NCI-H526 (cell line): ENCODE measurements at regions not wholly inside any gene's neighbourhood (a gene's known extent, or its start where the extent isn't known, plus 50 kb on each side); places are given as distances from the start of the nearest gene placed in this dataset.
"Not testable (repeated sequence)": the region's sequence is repeated elsewhere in the genome, so short reads cannot be mapped to it uniquely, and the experiment has no call there.

Experiments
- DNase-seq, 2 experiments: peaks; one replicate each; lab custom pipeline; 2025; lab: John Stamatoyannopoulos, UW

GRCh38 chr5:67934976-67935375, 280.6 kb upstream of the PIK3R1 start:
- no peak for DNase-seq

GRCh38 chr5:67925511-67925910, 290.0 kb upstream of the PIK3R1 start:
- DNase-seq: no peak

GRCh38 chr5:67921004-67921601, 294.5 kb upstream of the PIK3R1 start:
- no peak for DNase-seq

GRCh38 chr5:67919532-67919931, 296.0 kb upstream of the PIK3R1 start:
- not testable (repeated sequence) for DNase-seq

GRCh38 chr5:67917561-67917960, 298.0 kb upstream of the PIK3R1 start:
- DNase-seq: no peak

- DNase-seq: no peak
Measured at GRCh38 chr5:67910546-67910945, 305.0 kb upstream of the PIK3R1 start.

GRCh38 chr5:67908126-67908765, 307.3 kb upstream of the PIK3R1 start:
- DNase-seq: no peak

GRCh38 chr5:67904366-67904765, 311.2 kb upstream of the PIK3R1 start:
- no peak for DNase-seq

GRCh38 chr5:67903656-67904055, 311.9 kb upstream of the PIK3R1 start:
- DNase-seq: no peak

GRCh38 chr5:67903121-67903520, 312.4 kb upstream of the PIK3R1 start:
- DNase-seq: no peak

- DNase-seq: no peak
Measured at GRCh38 chr5:67902497-67902830, 313.1 kb upstream of the PIK3R1 start.

GRCh38 chr5:67901814-67902496, 313.6 kb upstream of the PIK3R1 start:
- DNase-seq: no peak

GRCh38 chr5:67900514-67900913, 315.0 kb upstream of the PIK3R1 start:
- no peak for DNase-seq

GRCh38 chr5:67897980-67898379, 317.6 kb upstream of the PIK3R1 start:
- peak in 1 of 2 experiments; percentile 18 for DNase-seq

- no peak for DNase-seq
Measured at GRCh38 chr5:67897431-67897830, 318.1 kb upstream of the PIK3R1 start.

GRCh38 chr5:67896930-67897313, 318.6 kb upstream of the PIK3R1 start:
- no peak for DNase-seq

- DNase-seq: no peak
Measured at GRCh38 chr5:67896311-67896929, 319.1 kb upstream of the PIK3R1 start.

GRCh38 chr5:67889870-67890269, 325.7 kb upstream of the PIK3R1 start:
- not testable (repeated sequence) for DNase-seq

- DNase-seq: no peak
Measured at GRCh38 chr5:67887748-67888161, 327.8 kb upstream of the PIK3R1 start.

- no peak for DNase-seq
Measured at GRCh38 chr5:67886761-67887160, 328.8 kb upstream of the PIK3R1 start.

- DNase-seq: no peak
Measured at GRCh38 chr5:67880876-67881275, 334.7 kb upstream of the PIK3R1 start.

- DNase-seq: no peak
Measured at GRCh38 chr5:67880511-67880805, 335.1 kb upstream of the PIK3R1 start.
